HL-60 (cell line): ENCODE measurements at regions not wholly inside any gene's neighbourhood (a gene's known extent, or its start where the extent isn't known, plus 50 kb on each side); places are given as distances from the start of the nearest gene placed in this dataset.

Source experiments
- DNase-seq, 2 experiments: peaks; one replicate each; pipeline ENCODE4 v3.0.0-alpha.2; 2010 to 2020; ENCODE audit warnings: low read depth in 1 of 2, low spot score in 1 of 2
- H3K27ac ChIP-seq: fragments of 250-450 bp; sonication (Bioruptor Pico); replicated peaks from 2 replicates; pipeline ENCODE4 v1.5.1; 2020; ENCODE audit warnings: mild to moderate bottlenecking, moderate library complexity
- H3K27me3 ChIP-seq: fragments of 250-450 bp; sonication (Bioruptor Pico); 2 replicates; pipeline ENCODE4 v1.5.1; 2021; ENCODE audit warnings: mild to moderate bottlenecking, moderate library complexity; ENCODE audit not compliant: insufficient read depth, poor library complexity, severe bottlenecking
- H3K4me3 ChIP-seq: replicated peaks from 2 replicates; pipeline ENCODE4 v1.5.1; 2011; ENCODE audit warnings: mild to moderate bottlenecking, control low read depth, low read length; ENCODE audit not compliant: insufficient read depth
- CTCF ChIP-seq: IDR thresholded peaks from one replicate; pipeline ENCODE4 v1.5.1; 2011; ENCODE audit warnings: low read length, control low read depth, inconsistent platforms; ENCODE audit not compliant: insufficient read depth
- GABPA ChIP-seq: IDR thresholded peaks from 2 replicates; pipeline ENCODE4 v1.6.1; 2012; ENCODE audit warnings: low read depth
- POLR2AphosphoS5 ChIP-seq: IDR thresholded peaks from 2 replicates; pipeline ENCODE4 v1.6.1; 2012; ENCODE audit warnings: low read depth
- REST ChIP-seq: IDR thresholded peaks from 2 replicates; pipeline ENCODE4 v1.6.1; 2012; ENCODE audit warnings: low read depth; ENCODE audit not compliant: insufficient replicate concordance
- SPI1 ChIP-seq: IDR thresholded peaks from 2 replicates; pipeline ENCODE4 v1.6.1; 2012; ENCODE audit warnings: low read depth, mild to moderate bottlenecking, borderline replicate concordance

GRCh38 chr6:144477396-144477795 lies 192.3 kb downstream of the UTRN start:
- H3K4me3 ChIP-seq = no peak overlapping the region
- TF ChIP-seq GABPA (no peak), SPI1 (no peak), REST (no peak), POLR2AphosphoS5 (no peak), CTCF (no peak)
- H3K27me3 ChIP-seq = no peaks in the 10 kb centered on the region
- DNase-seq = no peak
- no peak overlapping the region for H3K27ac ChIP-seq

GRCh38 chr6:144477856-144478255 lies 192.7 kb downstream of the UTRN start:
- no peak for DNase-seq
- no peaks in the 10 kb centered on the region for H3K27me3 ChIP-seq
- TF ChIP-seq GABPA = no peak
- no peak overlapping the region for H3K4me3 ChIP-seq
- H3K27ac ChIP-seq = no peak overlapping the region

- H3K27me3 ChIP-seq = no peaks in the 10 kb centered on the region
- no peak for DNase-seq
- TF ChIP-seq SPI1 (no peak), REST (no peak), GABPA (no peak), CTCF (no peak), POLR2AphosphoS5 (no peak)
- H3K27ac ChIP-seq = no peak overlapping the region
- H3K4me3 ChIP-seq = no peak overlapping the region
These were observed 193.3 kb downstream of the UTRN start for GRCh38 chr6:144478483-144478882.

GRCh38 chr6:144479991-144480390 lies 194.9 kb downstream of the UTRN start:
- no peak overlapping the region for H3K27ac ChIP-seq
- H3K27me3 ChIP-seq = no peaks in the 10 kb centered on the region
- no peak for DNase-seq
- H3K4me3 ChIP-seq = no peak overlapping the region
- no peak for TF ChIP-seq SPI1
- TF ChIP-seq GABPA = no peak
- TF ChIP-seq REST = no peak
- TF ChIP-seq CTCF = no peak
- TF ChIP-seq POLR2AphosphoS5 = no peak
